Hepatocyte (in vitro differentiated cells): ENCODE measurements at regions not wholly inside any gene's neighbourhood (a gene's known extent, or its start where the extent isn't known, plus 50 kb on each side); places are given as distances from the start of the nearest gene placed in this dataset.

ENCODE experiments used
- CTCF ChIP-seq: fragments of 200-600 bp; sonication (generic); IDR thresholded peaks from 2 replicates; pipeline ENCODE4 v1.5.1; 2016; ENCODE audit warnings: antibody characterized with exemption, mild to moderate bottlenecking; ENCODE audit not compliant: poor library complexity
- EZH2 ChIP-seq: fragments of 200-600 bp; sonication (generic); IDR thresholded peaks from 2 replicates; pipeline ENCODE4 v1.6.1; 2016; ENCODE audit warnings: antibody characterized with exemption, mild to moderate bottlenecking, borderline replicate concordance
- EZH2phosphoT487 ChIP-seq: fragments of 200-600 bp; sonication (generic); IDR thresholded peaks from one replicate; pipeline ENCODE4 v1.6.1; 2018; ENCODE audit warnings: antibody characterized with exemption, mild to moderate bottlenecking, low read depth, moderate library complexity; ENCODE audit not compliant: unreplicated experiment, severe bottlenecking

DNA sequence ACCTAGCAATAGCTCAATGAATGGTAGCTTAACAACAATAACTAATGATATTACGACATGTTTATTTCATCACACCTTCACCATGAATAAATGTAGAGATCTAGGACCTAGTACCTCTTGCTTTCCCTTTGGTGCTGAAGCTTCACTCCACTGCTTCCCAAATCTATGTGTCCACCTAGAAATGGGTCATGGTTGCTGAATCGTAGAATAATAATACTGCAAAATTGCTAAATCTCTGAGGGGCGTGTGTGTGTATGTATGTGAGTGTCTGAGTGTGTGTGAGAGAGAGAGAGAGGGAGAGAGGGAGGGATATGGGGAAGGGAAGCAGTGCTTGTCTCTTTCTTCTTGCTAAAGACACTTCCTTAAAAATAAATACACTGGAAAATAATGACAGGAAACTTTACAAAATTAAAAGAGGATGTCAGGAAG is 109.3 kb upstream of the BMP2K start:
- TF ChIP-seq CTCF (no peak), EZH2 (no peak), EZH2phosphoT487 (no peak)
